OCI-LY3 (cell line): ENCODE measurements at regions not wholly inside any gene's neighbourhood (a gene's known extent, or its start where the extent isn't known, plus 50 kb on each side); places are given as distances from the start of the nearest gene placed in this dataset.

ENCODE experiments used
- EZH2phosphoT487 ChIP-seq: fragments of 200-600 bp; shearing (Covaris generic); IDR thresholded peaks from 2 replicates; pipeline ENCODE4 v1.6.1; 2018; ENCODE audit warnings: antibody characterized with exemption, mixed run types, low read depth
- TF ChIP-seq, protein P1 (sequence below): fragments of 200-600, 300-600 bp; sonication (generic); IDR thresholded peaks from 2 replicates; pipeline ENCODE4 v1.5.1; 2014; ENCODE audit warnings: antibody characterized with exemption, low read length, low read depth

DNA sequence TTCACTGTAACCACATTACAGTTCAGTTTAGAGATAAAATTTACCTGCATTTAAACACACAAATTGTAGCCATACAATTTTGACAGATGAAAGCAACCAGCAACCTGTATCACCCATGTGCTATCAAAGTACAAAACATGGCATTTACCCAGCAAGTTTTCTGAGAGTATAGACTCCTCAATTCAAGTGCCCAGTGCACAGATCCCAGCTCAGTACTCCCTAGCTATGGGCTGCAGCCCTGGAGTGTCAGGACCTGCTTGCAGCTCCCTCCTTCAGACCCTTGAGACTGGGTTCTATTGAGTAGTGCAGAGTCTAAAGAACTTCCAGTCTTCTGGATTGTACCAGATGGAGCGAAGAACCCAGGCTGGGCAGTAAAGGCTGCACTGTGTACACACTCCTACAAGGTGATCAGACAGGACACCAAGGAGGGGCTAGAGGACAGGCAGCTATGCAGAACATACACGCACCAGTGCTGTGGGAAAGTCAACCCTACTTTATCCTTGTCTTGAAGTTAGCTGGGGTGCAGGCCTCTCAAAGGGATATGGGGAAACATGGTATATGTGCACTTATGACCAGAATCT, 77.7 kb downstream of the DDX3Y start:
- TF ChIP-seq, protein P1, sequence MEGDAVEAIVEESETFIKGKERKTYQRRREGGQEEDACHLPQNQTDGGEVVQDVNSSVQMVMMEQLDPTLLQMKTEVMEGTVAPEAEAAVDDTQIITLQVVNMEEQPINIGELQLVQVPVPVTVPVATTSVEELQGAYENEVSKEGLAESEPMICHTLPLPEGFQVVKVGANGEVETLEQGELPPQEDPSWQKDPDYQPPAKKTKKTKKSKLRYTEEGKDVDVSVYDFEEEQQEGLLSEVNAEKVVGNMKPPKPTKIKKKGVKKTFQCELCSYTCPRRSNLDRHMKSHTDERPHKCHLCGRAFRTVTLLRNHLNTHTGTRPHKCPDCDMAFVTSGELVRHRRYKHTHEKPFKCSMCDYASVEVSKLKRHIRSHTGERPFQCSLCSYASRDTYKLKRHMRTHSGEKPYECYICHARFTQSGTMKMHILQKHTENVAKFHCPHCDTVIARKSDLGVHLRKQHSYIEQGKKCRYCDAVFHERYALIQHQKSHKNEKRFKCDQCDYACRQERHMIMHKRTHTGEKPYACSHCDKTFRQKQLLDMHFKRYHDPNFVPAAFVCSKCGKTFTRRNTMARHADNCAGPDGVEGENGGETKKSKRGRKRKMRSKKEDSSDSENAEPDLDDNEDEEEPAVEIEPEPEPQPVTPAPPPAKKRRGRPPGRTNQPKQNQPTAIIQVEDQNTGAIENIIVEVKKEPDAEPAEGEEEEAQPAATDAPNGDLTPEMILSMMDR, result no peak
- no peak for TF ChIP-seq EZH2phosphoT487
